Cardiac muscle cell (in vitro differentiated cells and primary cell): ENCODE measurements at regions not wholly inside any gene's neighbourhood (a gene's known extent, or its start where the extent isn't known, plus 50 kb on each side); places are given as distances from the start of the nearest gene placed in this dataset.

Experiments
- DNase-seq, 2 donors: peaks; one replicate each; pipeline versions ENCODE4 v3.0.0 to v3.0.0-alpha.2; 2010 to 2017; ENCODE audit warnings: low read depth in 1 of 2, low spot score in 1 of 2
- H3K27ac ChIP-seq: fragments of 200-600 bp; sonication (generic); 2 replicates; pipeline ENCODE4 v1.5.1; 2016
- H3K27me3 ChIP-seq: fragments of 200-600 bp; sonication (generic); 2 replicates; pipeline ENCODE4 v1.6.0; 2016; ENCODE audit warnings: control low read depth
- H3K36me3 ChIP-seq: fragments of 200-600 bp; sonication (generic); 2 replicates; pipeline ENCODE4 v1.5.1; 2016; ENCODE audit warnings: control low read depth
- H3K4me1 ChIP-seq: fragments of 200-600 bp; sonication (generic); 2 replicates; pipeline ENCODE4 v1.8.1; 2017; ENCODE audit warnings: low read depth, mild to moderate bottlenecking, mixed run types
- H3K4me3 ChIP-seq: fragments of 200-600 bp; sonication (generic); 2 replicates; pipeline ENCODE4 v1.5.1; 2016; ENCODE audit warnings: mild to moderate bottlenecking
- H3K9me3 ChIP-seq: fragments of 200-600 bp; sonication (generic); 2 replicates; pipeline ENCODE4 v1.5.1; 2017; ENCODE audit warnings: low read depth, mild to moderate bottlenecking, control low read depth
- CTCF ChIP-seq: IDR thresholded peaks from 2 replicates; pipeline ENCODE4 v1.5.1; 2012; ENCODE audit warnings: low read depth, mild to moderate bottlenecking, low read length

GRCh38 chr7:25319707-25320106 lies 91.4 kb upstream of the NPVF start:
- TF ChIP-seq CTCF, result no peak
- H3K27me3 ChIP-seq, result no peaks in the 10 kb centered on the region
- no peaks in the 10 kb centered on the region for H3K9me3 ChIP-seq
- no peak overlapping the region for H3K4me3 ChIP-seq
- no peak for DNase-seq
- H3K4me1 ChIP-seq, result no peaks in the 10 kb centered on the region
- H3K27ac ChIP-seq, result no peak overlapping the region
- H3K36me3 ChIP-seq, result no peaks in the 10 kb centered on the region

- no peaks in the 10 kb centered on the region for H3K36me3 ChIP-seq
- H3K4me3 ChIP-seq, result no peak overlapping the region
- no peaks in the 10 kb centered on the region for H3K9me3 ChIP-seq
- no peaks in the 10 kb centered on the region for H3K4me1 ChIP-seq
- TF ChIP-seq CTCF, result no peak
- H3K27ac ChIP-seq, result no peak overlapping the region
- H3K27me3 ChIP-seq, result no peaks in the 10 kb centered on the region
- no peak for DNase-seq
Observed at GRCh38 chr7:25320791-25321190, 92.5 kb upstream of the NPVF start.

GRCh38 chr7:25321424-25321823 lies 93.1 kb upstream of the NPVF start:
- no peaks in the 10 kb centered on the region for H3K4me1 ChIP-seq

GRCh38 chr7:25322473-25322872 lies 94.2 kb upstream of the NPVF start:
- Histone ChIP-seq H3K36me3 (no peaks in the 10 kb centered on the region), H3K4me3 (no peak overlapping the region), H3K27ac (no peak overlapping the region), H3K4me1 (no peaks in the 10 kb centered on the region), H3K9me3 (no peaks in the 10 kb centered on the region), H3K27me3 (no peaks in the 10 kb centered on the region)
- DNase-seq, result no peak
- TF ChIP-seq CTCF, result no peak

More at GRCh38 chr7:25321424-25321823, 93.1 kb upstream of the NPVF start:
- Histone ChIP-seq H3K27me3 (no peaks in the 10 kb centered on the region), H3K27ac (no peak overlapping the region), H3K36me3 (no peaks in the 10 kb centered on the region), H3K4me3 (no peak overlapping the region), H3K9me3 (no peaks in the 10 kb centered on the region)
- TF ChIP-seq CTCF, result no peak
- DNase-seq, result no peak

- H3K36me3 ChIP-seq, result no peaks in the 10 kb centered on the region
- DNase-seq, result no peak
- TF ChIP-seq CTCF, result no peak
- no peaks in the 10 kb centered on the region for H3K4me1 ChIP-seq
- H3K27ac ChIP-seq, result no peak overlapping the region
- no peak overlapping the region for H3K4me3 ChIP-seq
- no peaks in the 10 kb centered on the region for H3K27me3 ChIP-seq
- no peaks in the 10 kb centered on the region for H3K9me3 ChIP-seq
Observed at GRCh38 chr7:25325186-25325757, 97.0 kb upstream of the NPVF start.
